ENCODE measurements at regions not wholly inside any gene's neighbourhood (a gene's known extent, or its start where the extent isn't known, plus 50 kb on each side); places are given as distances from the start of the nearest gene placed in this dataset.

DNA sequence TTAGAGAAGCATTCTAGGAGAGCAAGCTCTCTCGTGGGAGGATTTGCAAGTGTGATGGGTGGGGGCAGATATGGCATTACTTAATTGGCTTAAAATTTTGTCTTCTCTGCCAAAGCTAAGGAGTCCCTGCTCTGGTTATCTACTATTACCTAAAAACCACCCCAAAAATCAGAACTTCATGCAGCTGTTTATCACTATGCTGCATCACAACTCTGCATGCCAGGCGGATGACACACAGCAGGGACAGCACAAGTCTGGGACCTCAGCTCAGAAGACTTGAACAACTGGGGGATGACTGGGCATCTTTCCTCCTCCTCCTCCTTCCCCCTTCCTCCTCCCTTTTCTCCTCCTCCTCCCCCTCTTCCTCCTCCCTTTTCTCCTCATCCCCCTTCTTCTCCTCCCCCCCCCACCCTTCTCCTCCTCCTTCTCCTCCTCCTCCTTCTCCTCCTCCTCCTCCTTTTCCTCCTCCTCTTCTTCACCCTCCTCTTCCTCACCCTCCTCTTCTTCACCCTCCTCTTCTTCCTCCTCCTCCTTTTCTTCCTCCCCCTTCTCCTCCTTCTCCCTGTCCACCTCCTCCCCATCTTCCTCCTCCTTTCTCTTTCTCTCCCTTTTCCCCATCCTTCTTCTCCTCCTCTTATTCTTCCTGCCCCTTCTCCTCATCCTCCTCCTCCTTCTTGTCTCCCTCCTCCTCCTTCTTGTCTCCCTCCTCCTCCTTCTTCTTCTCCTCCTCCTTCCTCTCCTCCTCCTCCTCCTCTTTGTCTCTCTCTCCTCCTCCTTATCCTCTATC is 218.6 kb upstream of the PMEPA1 start:
- Mint-ChIP-seq H3K27me3 (peaks cover 13% of the 10 kb centered on the region), H3K9me3 (peaks cover 17% of the 10 kb centered on the region), H3K4me1 (no peaks in the 10 kb centered on the region), H3K36me3 (ENCODE audit: low read depth) (no peaks in the 10 kb centered on the region), H3K4me3 (no peak overlapping the region), H3K27ac (no peak overlapping the region)
- ATAC-seq: no peak
- DNase-seq: no peak

DNA sequence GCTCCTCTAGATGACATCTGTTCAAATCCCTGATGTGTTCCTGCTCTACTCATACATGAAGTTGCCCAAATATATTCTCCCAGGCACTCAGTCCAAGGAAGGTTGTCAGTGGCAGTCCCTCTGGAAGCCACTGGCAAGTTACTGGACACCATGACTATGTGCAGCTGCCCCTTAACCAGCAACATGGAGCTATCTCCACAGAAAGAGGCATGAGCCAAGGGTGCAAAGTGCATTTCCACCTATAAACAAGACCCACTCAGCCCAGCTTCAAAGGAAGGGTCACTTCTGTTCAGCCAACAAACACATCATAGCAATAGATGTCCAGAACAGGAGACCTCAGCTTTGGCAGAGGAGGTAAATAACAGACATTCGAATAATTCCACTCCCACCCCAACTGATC is 217.6 kb upstream of the PMEPA1 start:
- peaks cover 17% of the 10 kb centered on the region for H3K9me3 Mint-ChIP-seq
- H3K4me3 Mint-ChIP-seq: no peak overlapping the region
- H3K4me1 Mint-ChIP-seq: no peaks in the 10 kb centered on the region
- no peak for DNase-seq
- H3K27me3 Mint-ChIP-seq: peaks cover 13% of the 10 kb centered on the region
- no peak overlapping the region for H3K27ac Mint-ChIP-seq
- no peak for ATAC-seq
- H3K36me3 Mint-ChIP-seq (ENCODE audit: low read depth): no peaks in the 10 kb centered on the region

DNA sequence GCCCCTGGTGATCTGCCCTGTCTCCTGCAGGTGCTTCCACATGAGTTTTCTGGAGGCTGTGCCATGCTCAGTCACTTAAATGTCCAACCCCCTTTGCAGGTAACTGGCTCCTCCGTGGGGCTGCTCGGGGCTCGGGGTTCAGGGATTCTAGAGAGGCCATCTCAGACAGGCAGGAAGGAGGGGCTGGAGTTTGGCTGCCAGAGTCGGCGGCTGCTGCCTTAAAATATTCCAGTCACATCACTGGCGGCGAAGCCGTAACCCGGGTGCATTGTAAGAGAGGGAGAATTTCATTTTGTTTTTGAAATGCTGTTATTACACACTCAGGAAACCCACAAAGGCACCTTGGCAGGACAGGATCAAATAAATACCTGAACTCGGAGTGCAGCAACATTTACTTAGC is 212.9 kb upstream of the PMEPA1 start:
- H3K4me3 Mint-ChIP-seq: no peak overlapping the region
- peaks cover 17% of the 10 kb centered on the region for H3K9me3 Mint-ChIP-seq
- no peaks in the 10 kb centered on the region for H3K36me3 Mint-ChIP-seq (ENCODE audit: low read depth)
- no peak for ATAC-seq
- H3K27ac Mint-ChIP-seq: no peak overlapping the region
- no peak for DNase-seq
- no peaks in the 10 kb centered on the region for H3K4me1 Mint-ChIP-seq
- peaks cover 12% of the 10 kb centered on the region for H3K27me3 Mint-ChIP-seq

DNA sequence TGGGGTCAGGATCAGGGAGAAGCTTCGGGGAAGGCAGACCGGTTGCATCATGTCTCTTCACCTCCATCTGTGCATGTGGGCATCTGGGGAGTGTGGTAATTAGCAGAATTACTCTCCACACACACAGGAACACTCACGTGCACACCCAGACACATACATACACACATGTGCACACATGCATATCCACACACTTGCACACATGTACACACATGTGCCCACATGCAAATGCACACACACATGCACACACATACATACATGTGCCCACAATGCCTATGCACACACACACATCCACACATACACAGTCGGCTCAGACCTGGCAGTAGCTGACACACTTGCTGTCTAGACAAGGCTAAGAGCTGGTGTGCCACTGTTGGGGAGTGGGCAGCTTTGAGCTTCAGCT is 212.3 kb upstream of the PMEPA1 start:
- no peak for DNase-seq
- H3K27ac Mint-ChIP-seq: no peak overlapping the region
- H3K36me3 Mint-ChIP-seq (ENCODE audit: low read depth): no peaks in the 10 kb centered on the region
- no peak overlapping the region for H3K4me3 Mint-ChIP-seq
- ATAC-seq: peak; percentile 20
- H3K4me1 Mint-ChIP-seq: no peaks in the 10 kb centered on the region
- peaks cover 17% of the 10 kb centered on the region for H3K9me3 Mint-ChIP-seq
- H3K27me3 Mint-ChIP-seq: peaks cover 9% of the 10 kb centered on the region

DNA sequence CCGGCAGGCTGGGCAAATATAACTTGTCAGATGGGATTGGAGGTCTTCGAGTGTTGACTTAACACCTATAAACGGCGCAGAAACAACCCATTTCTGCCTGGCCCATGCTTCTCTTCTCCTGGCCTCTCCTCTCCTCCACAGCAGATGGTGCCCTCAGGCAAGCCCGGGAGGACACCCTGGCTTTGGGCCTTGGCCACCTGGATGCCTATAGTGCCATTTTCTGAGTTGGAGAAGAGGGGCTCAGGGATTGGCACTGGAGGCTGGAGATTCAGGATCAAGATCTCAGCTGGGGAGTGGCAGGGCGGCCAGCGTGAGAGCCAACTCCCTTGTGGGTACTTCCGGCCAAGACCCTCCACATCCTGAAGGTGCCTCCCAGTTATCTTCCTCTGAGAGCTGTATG is 211.9 kb upstream of the PMEPA1 start:
- DNase-seq (no peak), ATAC-seq (no peak)
- Mint-ChIP-seq H3K36me3 (ENCODE audit: low read depth) (no peaks in the 10 kb centered on the region), H3K4me1 (no peaks in the 10 kb centered on the region), H3K27ac (no peak overlapping the region), H3K9me3 (peaks cover 16% of the 10 kb centered on the region), H3K4me3 (no peak overlapping the region), H3K27me3 (peaks cover 9% of the 10 kb centered on the region)

DNA sequence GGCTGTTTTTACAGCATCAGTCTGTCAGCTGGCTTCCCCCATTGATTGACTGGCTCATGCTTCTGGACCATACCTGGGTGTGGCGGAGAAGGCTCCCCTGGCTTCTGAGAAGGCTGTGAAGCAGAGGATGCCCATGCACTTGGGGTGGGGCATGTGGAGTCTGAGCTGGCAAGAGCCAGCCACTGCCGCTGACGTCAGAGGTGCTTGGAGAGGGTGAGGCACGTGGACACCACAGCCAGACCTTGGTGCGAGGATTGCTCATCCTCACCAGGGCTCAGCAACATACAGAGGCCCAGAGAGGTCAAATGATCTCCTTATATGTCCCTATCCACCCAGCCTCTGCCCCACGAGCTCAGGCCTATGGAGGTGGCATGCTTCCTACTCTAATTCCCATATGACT is 211.2 kb upstream of the PMEPA1 start:
- Mint-ChIP-seq H3K4me3 (no peak overlapping the region), H3K27ac (no peak overlapping the region), H3K36me3 (ENCODE audit: low read depth) (no peaks in the 10 kb centered on the region), H3K9me3 (peaks cover 9% of the 10 kb centered on the region), H3K4me1 (no peaks in the 10 kb centered on the region), H3K27me3 (peaks cover 9% of the 10 kb centered on the region)
- DNase-seq (no peak), ATAC-seq (no peak)

DNA sequence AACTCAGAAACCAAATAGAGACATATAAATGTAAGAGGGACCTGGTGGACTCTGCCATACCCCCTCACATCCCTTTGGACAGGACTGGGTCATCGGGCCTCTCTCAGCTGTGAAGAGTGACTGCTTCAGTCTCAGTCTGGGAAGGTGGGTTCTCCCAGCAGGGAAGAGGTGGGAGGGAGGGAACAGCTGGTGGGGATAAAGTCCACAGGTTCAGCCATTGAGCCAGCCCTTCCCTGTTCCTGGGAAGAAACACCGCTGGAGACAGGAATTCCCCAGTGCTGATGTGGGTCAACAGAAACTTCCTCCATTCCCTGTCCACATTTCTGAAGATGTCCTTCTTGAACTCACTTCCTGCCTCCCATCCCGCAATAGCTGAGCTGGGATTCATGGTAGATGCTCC is 209.2 kb upstream of the PMEPA1 start:
- H3K36me3 Mint-ChIP-seq (ENCODE audit: low read depth): no peaks in the 10 kb centered on the region
- DNase-seq (no peak), ATAC-seq (no peak)
- H3K9me3 Mint-ChIP-seq: no peaks in the 10 kb centered on the region
- H3K4me3 Mint-ChIP-seq: no peak overlapping the region
- H3K27me3 Mint-ChIP-seq: peaks cover 4% of the 10 kb centered on the region
- H3K27ac Mint-ChIP-seq: no peak overlapping the region
- H3K4me1 Mint-ChIP-seq: no peaks in the 10 kb centered on the region

DNA sequence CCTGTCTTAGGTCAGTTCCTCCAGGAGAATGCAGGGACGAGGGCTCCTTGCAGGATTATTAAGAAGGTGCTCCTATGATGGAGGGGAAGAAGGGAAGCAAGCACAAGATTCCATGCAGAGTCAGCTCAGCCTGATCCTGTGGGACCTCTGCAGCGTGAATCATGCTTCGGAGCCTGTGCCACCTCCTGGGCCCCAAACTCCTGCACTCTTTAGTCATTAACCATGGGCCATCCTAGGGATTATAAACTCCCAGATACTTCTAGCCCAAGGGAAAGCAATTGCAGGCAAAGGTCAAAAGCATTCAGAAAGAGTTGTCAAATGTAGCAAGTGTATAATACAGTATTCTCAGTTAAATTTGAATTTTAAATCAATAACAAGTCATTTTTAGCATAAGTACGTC is 208.7 kb upstream of the PMEPA1 start:
- Mint-ChIP-seq H3K4me1 (no peaks in the 10 kb centered on the region), H3K9me3 (no peaks in the 10 kb centered on the region), H3K36me3 (ENCODE audit: low read depth) (no peaks in the 10 kb centered on the region), H3K27me3 (peaks cover 4% of the 10 kb centered on the region), H3K4me3 (no peak overlapping the region), H3K27ac (no peak overlapping the region)
- ATAC-seq (no peak), DNase-seq (no peak)

DNA sequence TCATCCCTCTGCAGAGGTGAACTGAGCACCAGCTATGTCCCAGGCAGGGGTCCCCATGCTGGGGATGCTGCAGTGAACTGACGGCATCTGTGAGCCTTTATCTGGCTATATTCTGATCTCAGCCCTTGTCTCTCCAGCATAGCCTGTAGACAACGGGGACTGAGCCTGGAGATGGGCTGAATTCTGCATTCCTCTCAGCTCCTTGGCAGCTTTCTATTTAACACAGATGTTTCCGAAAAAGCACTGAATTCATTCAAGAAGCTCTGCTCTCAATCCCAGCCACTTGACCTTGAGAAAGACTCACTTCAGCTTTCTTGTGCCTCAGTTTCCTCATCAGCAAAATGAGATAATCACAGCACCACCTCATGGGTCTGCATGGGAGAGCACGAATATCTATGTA is 204.4 kb upstream of the PMEPA1 start:
- no peak overlapping the region for H3K4me3 Mint-ChIP-seq
- DNase-seq (no peak), ATAC-seq (no peak)
- H3K27me3 Mint-ChIP-seq: peaks cover 9% of the 10 kb centered on the region
- no peaks in the 10 kb centered on the region for H3K36me3 Mint-ChIP-seq (ENCODE audit: low read depth)
- no peak overlapping the region for H3K27ac Mint-ChIP-seq
- H3K4me1 Mint-ChIP-seq: no peaks in the 10 kb centered on the region
- H3K9me3 Mint-ChIP-seq: no peaks in the 10 kb centered on the region

DNA sequence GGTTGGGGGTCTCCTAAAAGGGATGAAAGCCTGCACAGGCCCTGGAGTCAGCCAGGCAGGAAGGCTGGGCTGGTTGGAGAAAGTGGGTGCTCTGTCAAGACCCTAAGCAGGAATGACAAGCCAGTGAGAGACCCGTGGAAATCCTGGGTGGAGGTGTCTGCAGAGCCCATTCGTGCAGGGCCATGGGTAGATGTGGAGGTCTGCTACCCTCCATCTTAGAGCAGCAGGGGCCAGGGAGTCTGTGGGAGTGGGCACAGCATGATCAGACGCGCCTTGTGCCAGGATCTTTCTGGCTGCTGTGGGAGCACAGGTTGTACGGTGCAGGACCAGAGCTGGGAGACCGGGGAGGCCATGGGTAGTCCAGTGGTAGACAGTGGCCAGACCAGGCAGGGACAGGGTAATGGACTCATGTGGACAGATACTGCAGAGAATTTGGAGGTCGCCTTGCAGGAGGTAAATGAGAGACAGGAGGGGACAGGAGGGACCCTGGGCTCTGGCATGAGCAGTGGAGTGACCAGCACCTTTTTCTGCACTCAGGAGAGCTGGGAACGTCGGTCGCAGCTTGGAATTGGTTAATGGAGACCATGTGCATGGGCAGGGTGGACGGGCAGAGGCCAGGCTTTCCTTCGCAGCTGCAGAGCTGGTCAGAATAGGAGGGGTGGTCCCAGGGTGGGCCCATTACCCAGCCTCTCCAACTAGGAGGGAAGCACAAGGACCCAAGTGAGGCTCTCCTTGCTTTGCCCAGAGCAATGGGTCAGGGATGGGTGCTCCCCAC is 203.5 kb upstream of the PMEPA1 start:
- H3K36me3 Mint-ChIP-seq (ENCODE audit: low read depth): no peaks in the 10 kb centered on the region
- H3K4me1 Mint-ChIP-seq: no peaks in the 10 kb centered on the region
- peaks cover 9% of the 10 kb centered on the region for H3K27me3 Mint-ChIP-seq
- H3K27ac Mint-ChIP-seq: no peak overlapping the region
- no peaks in the 10 kb centered on the region for H3K9me3 Mint-ChIP-seq
- DNase-seq: no peak
- ATAC-seq: no peak
- no peak overlapping the region for H3K4me3 Mint-ChIP-seq

DNA sequence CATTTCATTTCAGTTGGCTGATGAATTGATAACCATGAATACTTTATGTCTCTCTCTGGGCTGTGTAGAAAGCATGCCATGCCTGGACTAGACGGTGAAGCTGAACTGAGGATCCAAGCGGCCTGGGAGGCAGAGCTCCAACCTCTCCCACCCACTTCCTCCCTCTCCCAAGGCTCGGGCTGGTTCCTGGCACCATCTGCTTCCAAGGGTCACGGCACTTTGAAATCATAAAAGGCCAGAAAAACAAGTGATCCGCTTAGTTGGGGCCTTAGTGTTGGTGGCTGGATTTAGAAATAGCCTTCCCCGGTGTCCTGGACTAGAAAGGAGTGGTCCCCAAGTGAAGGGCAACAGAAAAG is 202.4 kb upstream of the PMEPA1 start:
- no peaks in the 10 kb centered on the region for H3K9me3 Mint-ChIP-seq
- ATAC-seq (no peak), DNase-seq (no peak)
- no peaks in the 10 kb centered on the region for H3K4me1 Mint-ChIP-seq
- H3K27me3 Mint-ChIP-seq: peaks cover 12% of the 10 kb centered on the region
- no peak overlapping the region for H3K4me3 Mint-ChIP-seq
- no peaks in the 10 kb centered on the region for H3K36me3 Mint-ChIP-seq (ENCODE audit: low read depth)
- no peak overlapping the region for H3K27ac Mint-ChIP-seq

DNA sequence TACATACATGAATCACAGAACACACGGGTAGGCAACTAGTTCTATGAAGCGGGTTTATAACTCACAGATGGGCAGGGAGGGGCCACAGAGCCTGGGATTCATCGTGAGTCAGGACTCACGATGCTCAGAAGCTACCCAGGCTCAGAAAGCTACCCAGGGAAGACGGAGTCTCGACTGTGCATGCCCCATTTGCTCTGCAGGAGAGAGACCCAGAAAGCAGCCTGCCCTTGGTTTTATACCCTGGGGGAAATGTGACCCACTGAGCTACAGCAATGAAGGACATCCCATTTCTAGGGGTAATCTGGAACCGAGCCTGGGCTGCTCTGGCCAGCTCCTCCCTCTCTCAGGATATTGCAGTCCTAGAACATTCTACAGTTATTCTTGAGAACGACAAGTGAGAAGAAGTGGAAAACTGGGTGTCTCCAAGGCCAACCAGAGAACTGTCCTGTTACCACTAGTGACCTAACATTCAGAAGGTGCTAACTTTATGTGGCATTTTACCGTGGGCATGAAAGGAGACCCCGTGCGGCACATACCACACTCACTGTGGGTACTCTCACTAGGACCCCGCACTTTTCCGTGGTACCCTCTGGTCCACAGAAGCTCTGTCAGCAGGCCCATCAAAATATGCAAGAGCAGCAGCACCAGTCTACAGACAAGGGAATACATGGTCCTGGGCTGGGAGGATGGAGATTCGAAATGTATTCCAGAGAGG is 201.9 kb upstream of the PMEPA1 start:
- H3K9me3 Mint-ChIP-seq: no peaks in the 10 kb centered on the region
- peaks cover 12% of the 10 kb centered on the region for H3K27me3 Mint-ChIP-seq
- no peak overlapping the region for H3K27ac Mint-ChIP-seq
- H3K36me3 Mint-ChIP-seq (ENCODE audit: low read depth): no peaks in the 10 kb centered on the region
- ATAC-seq (no peak), DNase-seq (no peak)
- no peak overlapping the region for H3K4me3 Mint-ChIP-seq
- no peaks in the 10 kb centered on the region for H3K4me1 Mint-ChIP-seq

DNA sequence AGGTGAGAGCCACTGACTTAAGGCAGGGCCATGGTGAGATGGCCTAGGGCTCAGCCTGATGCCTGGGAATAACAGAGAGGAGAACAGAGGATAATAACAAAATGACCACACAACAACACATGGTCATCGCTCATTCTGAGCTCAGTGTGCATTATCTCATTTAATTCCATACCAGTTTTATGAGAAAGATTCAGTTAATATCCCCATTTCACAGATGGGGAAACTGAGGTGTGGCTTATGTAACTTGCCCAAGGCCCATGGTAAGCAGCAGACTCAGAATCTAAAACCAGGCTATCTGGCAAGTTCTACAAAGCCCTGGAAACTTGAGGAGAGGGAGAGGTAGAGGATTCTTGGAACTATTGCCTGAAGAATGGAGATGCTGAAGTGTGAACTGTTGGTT is 200.9 kb upstream of the PMEPA1 start:
- Mint-ChIP-seq H3K27ac (no peak overlapping the region), H3K4me3 (no peak overlapping the region), H3K4me1 (no peaks in the 10 kb centered on the region), H3K9me3 (no peaks in the 10 kb centered on the region), H3K27me3 (peaks cover 16% of the 10 kb centered on the region), H3K36me3 (ENCODE audit: low read depth) (no peaks in the 10 kb centered on the region)
- no peak for DNase-seq
- ATAC-seq: no peak

DNA sequence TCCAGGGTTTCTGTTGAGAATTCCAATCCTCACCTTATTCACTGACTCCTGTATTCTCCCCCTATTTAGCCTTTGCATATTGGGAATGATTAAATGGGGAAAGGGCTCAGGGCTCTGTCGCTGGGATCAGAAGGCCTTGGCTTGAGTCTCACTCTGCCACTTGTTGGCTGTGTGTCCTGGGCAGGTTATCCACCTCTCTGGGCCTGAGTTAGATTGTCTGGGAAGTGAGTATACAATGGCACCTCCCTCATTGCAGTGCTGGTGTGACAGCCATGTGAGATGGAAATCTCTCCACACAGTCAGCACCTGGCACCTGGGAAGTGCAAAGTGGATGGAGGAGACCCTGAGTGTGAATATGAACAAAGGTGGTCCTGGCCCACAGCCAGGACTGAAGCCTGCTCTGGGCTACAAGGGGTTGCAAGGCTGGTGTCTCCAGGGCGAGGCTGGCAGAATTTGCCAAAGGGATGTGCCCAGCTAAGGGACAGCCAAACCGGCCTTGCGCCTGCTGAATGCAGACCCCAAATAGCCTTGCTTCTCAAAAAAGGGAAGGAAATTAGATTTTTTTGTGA is 200.0 kb upstream of the PMEPA1 start:
- no peak for DNase-seq
- Mint-ChIP-seq H3K27me3 (peaks cover 25% of the 10 kb centered on the region), H3K36me3 (ENCODE audit: low read depth) (no peaks in the 10 kb centered on the region), H3K4me3 (no peak overlapping the region), H3K4me1 (no peaks in the 10 kb centered on the region), H3K27ac (no peak overlapping the region), H3K9me3 (no peaks in the 10 kb centered on the region)
- ATAC-seq: no peak

All from activated naive CD8-positive, alpha-beta T cell treated with anti-CD3 and anti-CD28 coated beads, Interleukin-2, amount 50 U/mL, for 24 hours (primary cell).